Naive thymus-derived CD4-positive, alpha-beta T cell (primary cell): ENCODE measurements at regions not wholly inside any gene's neighbourhood (a gene's known extent, or its start where the extent isn't known, plus 50 kb on each side); places are given as distances from the start of the nearest gene placed in this dataset.

Experiments
- ATAC-seq: fragments of 150-1000 bp; cut with Tn5 transposase; 2 replicates; pipeline ENCODE4 v1.10.0; 2021; ENCODE audit warnings: mild to moderate bottlenecking, moderate library complexity
- CTCF ChIA-PET: fragments of 350-600 bp; sonication (Branson Sonifier 250); formaldehyde crosslinking; loops from one replicate; lab custom pipeline; 2021; ENCODE audit warnings: antibody characterized with exemption; lab: Charles Lee
- POLR2A ChIA-PET: fragments of 350-600 bp; sonication (Branson Sonifier 250); formaldehyde crosslinking; loops from one replicate; lab custom pipeline; 2021; ENCODE audit warnings: antibody characterized with exemption, inconsistent platforms; lab: Charles Lee
- DNase-seq, 9 donors: peaks; one replicate each; pipeline versions ENCODE4 v3.0.0 to v3.0.0-alpha.2; 2020 to 2022; ENCODE audit warnings: mixed read lengths in 1 of 9
- H3K27ac ChIP-seq: one replicate; pipeline ENCODE4 v1.7.0; 2013; ENCODE audit warnings: mild to moderate bottlenecking, low read depth, low read length, moderate library complexity
- H3K27me3 ChIP-seq, 2 donors: one replicate each; pipeline ENCODE4 v1.7.0; 2013; ENCODE audit warnings: low read length in 2 of 2, mild to moderate bottlenecking in 2 of 2, moderate library complexity in 2 of 2; ENCODE audit not compliant: control insufficient read depth in 2 of 2, insufficient read depth in 2 of 2
- H3K36me3 ChIP-seq, 3 experiments: 1 replicate in 2 of 3; 2 replicates in 1 of 3; pipeline ENCODE4 v1.7.0; 2013; ENCODE audit warnings: low read length in 3 of 3, mild to moderate bottlenecking in 3 of 3, moderate library complexity in 1 of 3; ENCODE audit not compliant: insufficient read depth in 3 of 3, control insufficient read depth in 2 of 3
- H3K4me1 ChIP-seq, 2 donors: one replicate each; pipeline ENCODE4 v1.7.0; 2013; ENCODE audit warnings: low read length in 2 of 2, mild to moderate bottlenecking in 2 of 2, moderate library complexity in 1 of 2; ENCODE audit not compliant: control insufficient read depth in 2 of 2, insufficient read depth in 2 of 2
- H3K4me3 ChIP-seq: 2 replicates; pipeline ENCODE4 v1.7.0; 2013; ENCODE audit warnings: mild to moderate bottlenecking, low read length
- H3K9me3 ChIP-seq, 3 experiments: 1 replicate in 2 of 3; 2 replicates in 1 of 3; pipeline ENCODE4 v1.7.0; 2013; ENCODE audit warnings: low read length in 3 of 3; ENCODE audit not compliant: control insufficient read depth in 2 of 3
- H3K27ac Mint-ChIP-seq, 9 donors: one replicate each; pipeline ENCODE4 v1.8.0; 2020 to 2022; ENCODE audit warnings: mixed read lengths in 9 of 9, mild to moderate bottlenecking in 8 of 9, moderate library complexity in 5 of 9, inconsistent platforms in 2 of 9
- H3K27me3 Mint-ChIP-seq, 5 donors: one replicate each; pipeline ENCODE4 v1.8.0; 2021 to 2022; ENCODE audit warnings: mixed read lengths in 5 of 5, mild to moderate bottlenecking in 1 of 5
- H3K36me3 Mint-ChIP-seq, 5 donors: one replicate each; pipeline ENCODE4 v1.8.0; 2020 to 2022; ENCODE audit warnings: mixed read lengths in 5 of 5, mild to moderate bottlenecking in 3 of 5, inconsistent platforms in 1 of 5
- H3K4me1 Mint-ChIP-seq, 7 donors: one replicate each; pipeline ENCODE4 v1.8.0; 2020 to 2022; ENCODE audit warnings: mixed read lengths in 7 of 7, mild to moderate bottlenecking in 3 of 7, inconsistent platforms in 1 of 7
- H3K4me3 Mint-ChIP-seq, 10 donors: one replicate each; pipeline ENCODE4 v1.8.0; 2020 to 2022; ENCODE audit warnings: mild to moderate bottlenecking in 10 of 10, mixed read lengths in 10 of 10, moderate library complexity in 6 of 10, inconsistent platforms in 2 of 10
- H3K9me3 Mint-ChIP-seq, 11 donors: one replicate each; pipeline ENCODE4 v1.8.0; 2020 to 2022; ENCODE audit warnings: mixed read lengths in 11 of 11, mild to moderate bottlenecking in 4 of 11, inconsistent platforms in 1 of 11, moderate library complexity in 1 of 11
- intact Hi-C, 2 donors: fragments of 100-400 bp; cut with micrococcal nuclease; formaldehyde crosslinking; loops; one replicate each; pipeline ENCODE4 v1.15.1; 2023

DNA sequence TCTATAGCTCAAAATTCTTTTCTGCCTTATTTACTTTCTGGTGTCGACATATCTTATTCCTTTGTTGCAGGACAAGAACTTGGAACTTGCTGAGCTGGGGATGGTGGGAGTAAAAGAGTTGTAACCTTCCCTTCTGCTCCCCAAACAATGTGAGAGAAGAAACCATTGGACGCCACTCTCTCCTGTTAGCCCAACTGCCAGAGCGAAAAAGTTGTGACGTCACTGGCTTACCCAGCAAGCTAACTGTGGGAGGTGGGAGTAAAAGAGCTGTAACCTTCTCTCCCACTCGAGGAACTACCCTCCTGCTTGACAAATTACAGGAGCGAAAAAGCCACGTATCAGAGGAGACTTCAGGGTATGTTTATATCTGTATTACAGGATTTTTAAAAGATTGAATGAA lies 90.0 kb upstream of the PCDH10 start:
- no peaks in the 10 kb centered on the region for H3K9me3 ChIP-seq
- H3K36me3 ChIP-seq: no peaks in the 10 kb centered on the region
- Mint-ChIP-seq H3K27ac (no peak overlapping the region), H3K27me3 (no peaks in the 10 kb centered on the region), H3K36me3 (no peaks in the 10 kb centered on the region), H3K9me3 (peaks cover 0 to 5% (median 0%) of the 10 kb centered on the region in 11 donors), H3K4me1 (no peaks in the 10 kb centered on the region), H3K4me3 (no peak overlapping the region)
- no peak overlapping the region for H3K4me3 ChIP-seq
- ChIA-PET CTCF (interaction anchor here (0.7 kb wide), 1 partner anchor 9 kb away, joined by 3 read pairs; no protein-coding TSS in a partner anchor), POLR2A (no interaction called here)
- intact Hi-C loops: no loop called here
- DNase-seq: no peak
- ATAC-seq: no peak
- H3K27me3 ChIP-seq: no peaks in the 10 kb centered on the region
- no peaks in the 10 kb centered on the region for H3K4me1 ChIP-seq
- no peak overlapping the region for H3K27ac ChIP-seq

DNA sequence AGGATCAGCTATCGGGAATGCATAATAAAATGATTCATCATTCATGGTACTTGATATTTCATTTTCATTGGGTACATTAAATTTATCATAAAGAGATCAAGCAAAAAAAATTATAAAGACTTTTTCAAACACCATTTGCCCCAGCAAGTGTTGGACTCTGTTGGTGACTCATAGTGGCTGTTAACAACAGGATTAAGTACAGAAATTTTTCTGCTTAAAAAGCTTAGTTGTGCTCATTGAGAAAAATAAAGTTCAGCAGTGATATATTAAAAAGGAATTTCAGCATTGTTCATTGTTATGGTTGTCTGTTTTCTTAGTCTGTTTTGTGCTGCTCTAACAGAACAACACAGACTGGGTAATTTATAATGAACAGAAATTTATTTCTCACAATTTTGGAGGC lies 86.2 kb upstream of the PCDH10 start:
- intact Hi-C loops: no loop called here
- no peaks in the 10 kb centered on the region for H3K36me3 ChIP-seq
- Mint-ChIP-seq H3K36me3 (no peaks in the 10 kb centered on the region), H3K4me1 (no peaks in the 10 kb centered on the region), H3K4me3 (no peak overlapping the region), H3K27me3 (no peaks in the 10 kb centered on the region), H3K27ac (no peak overlapping the region), H3K9me3 (peaks cover under 1 to 15% (median 6%) of the 10 kb centered on the region in 11 donors)
- no peak overlapping the region for H3K27ac ChIP-seq
- H3K4me1 ChIP-seq: no peaks in the 10 kb centered on the region
- ATAC-seq: no peak
- no peak overlapping the region for H3K4me3 ChIP-seq
- ChIA-PET POLR2A (no interaction called here), CTCF (no interaction called here)
- no peak for DNase-seq
- H3K9me3 ChIP-seq: peaks cover 0 to 7% (median 0%) of the 10 kb centered on the region in 3 experiments
- no peaks in the 10 kb centered on the region for H3K27me3 ChIP-seq

DNA sequence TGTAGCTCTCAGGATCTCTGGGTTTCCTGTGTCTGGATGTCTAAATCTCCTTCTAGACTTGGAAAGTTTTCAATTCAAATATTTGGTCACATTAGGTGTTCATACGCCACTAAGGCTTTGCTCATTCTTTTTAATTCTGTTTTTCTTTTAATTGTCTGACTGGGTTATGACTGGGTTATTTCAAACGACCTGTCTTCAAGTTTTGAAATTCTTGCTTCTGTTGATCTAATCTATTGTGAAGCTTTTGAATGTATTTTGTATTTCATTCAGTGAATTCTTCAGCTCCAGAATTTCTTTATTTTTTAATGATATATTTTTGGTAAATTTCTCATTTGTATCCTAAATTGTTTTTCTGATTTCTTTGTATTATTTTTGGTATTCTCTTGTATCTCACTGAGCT lies 81.0 kb upstream of the PCDH10 start:
- Histone ChIP-seq H3K4me3 (no peak overlapping the region), H3K9me3 (peaks cover 0 to 18% (median 0%) of the 10 kb centered on the region in 3 experiments), H3K27me3 (no peaks in the 10 kb centered on the region), H3K4me1 (no peaks in the 10 kb centered on the region), H3K36me3 (no peaks in the 10 kb centered on the region), H3K27ac (no peak overlapping the region)
- H3K4me3 Mint-ChIP-seq: no peak overlapping the region
- ChIA-PET CTCF (interaction anchor here (0.6 kb wide), 1 partner anchor 9 kb away, joined by 3 read pairs; no protein-coding TSS in a partner anchor), POLR2A (no interaction called here)
- ATAC-seq: no peak
- peaks cover 7 to 48% (median 19%) of the 10 kb centered on the region in 11 donors for H3K9me3 Mint-ChIP-seq
- peaks cover 0 to 4% (median 0%) of the 10 kb centered on the region in 5 donors for H3K36me3 Mint-ChIP-seq
- no peak for DNase-seq
- intact Hi-C loops: no loop called here
- H3K27me3 Mint-ChIP-seq: no peaks in the 10 kb centered on the region
- no peak overlapping the region for H3K27ac Mint-ChIP-seq
- no peaks in the 10 kb centered on the region for H3K4me1 Mint-ChIP-seq

DNA sequence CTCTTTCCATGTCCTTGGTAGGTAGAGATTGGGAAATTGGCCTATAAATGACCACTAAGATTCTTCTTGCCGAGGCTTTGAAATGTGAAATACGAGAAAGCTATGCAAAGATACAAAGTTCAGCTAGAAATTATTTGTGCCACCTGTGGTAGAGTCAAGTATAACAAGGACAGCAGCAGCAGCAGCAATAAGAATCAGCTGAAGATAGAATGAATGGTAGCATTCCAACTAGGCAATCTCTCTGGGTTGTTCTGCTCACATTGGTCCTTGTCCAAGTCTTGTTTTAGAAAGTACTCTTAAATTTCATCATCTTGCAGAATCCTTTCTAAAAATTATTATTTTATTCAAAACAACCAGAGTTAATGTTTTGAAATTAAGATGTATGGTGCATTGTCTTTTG lies 67.8 kb upstream of the PCDH10 start:
- ChIA-PET CTCF (no interaction called here), POLR2A (no interaction called here)
- H3K4me3 ChIP-seq: no peak overlapping the region
- no peaks in the 10 kb centered on the region for H3K36me3 ChIP-seq
- DNase-seq (no peak), ATAC-seq (no peak)
- H3K4me1 ChIP-seq: no peaks in the 10 kb centered on the region
- peaks cover 0 to 13% (median 7%) of the 10 kb centered on the region in 11 donors for H3K9me3 Mint-ChIP-seq
- H3K27me3 ChIP-seq: no peaks in the 10 kb centered on the region
- H3K27ac ChIP-seq: no peak overlapping the region
- no peak overlapping the region for H3K27ac Mint-ChIP-seq
- intact Hi-C loops: no loop called here
- no peaks in the 10 kb centered on the region for H3K9me3 ChIP-seq
- no peak overlapping the region for H3K4me3 Mint-ChIP-seq
- peaks cover 0 to 4% (median 0%) of the 10 kb centered on the region in 5 donors for H3K36me3 Mint-ChIP-seq
- no peaks in the 10 kb centered on the region for H3K27me3 Mint-ChIP-seq
- H3K4me1 Mint-ChIP-seq: no peaks in the 10 kb centered on the region

DNA sequence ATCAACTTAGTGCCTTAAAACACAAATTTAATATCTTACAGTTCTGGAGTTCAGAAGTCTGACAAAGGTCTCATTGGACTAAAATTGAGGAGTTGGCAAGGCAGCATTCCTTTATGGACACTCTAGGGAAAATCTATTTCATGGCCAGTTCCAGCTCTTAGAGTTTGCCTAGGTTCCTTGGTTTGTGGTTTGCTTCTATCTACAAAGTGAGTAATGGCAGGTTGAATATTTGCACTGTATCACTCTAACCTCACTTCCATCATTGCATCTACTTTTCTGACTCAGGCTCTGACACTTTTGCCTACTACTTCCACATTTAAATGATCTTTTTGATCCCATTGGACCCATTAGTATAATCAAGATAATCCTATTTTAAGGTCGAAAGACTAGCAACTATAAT lies 64.7 kb upstream of the PCDH10 start:
- intact Hi-C loops: no loop called here
- no peaks in the 10 kb centered on the region for H3K4me1 ChIP-seq
- Mint-ChIP-seq H3K9me3 (peaks cover 0 to 7% (median 0%) of the 10 kb centered on the region in 11 donors), H3K27me3 (no peaks in the 10 kb centered on the region), H3K27ac (no peak overlapping the region), H3K4me1 (no peaks in the 10 kb centered on the region), H3K36me3 (no peaks in the 10 kb centered on the region), H3K4me3 (no peak overlapping the region)
- no peaks in the 10 kb centered on the region for H3K36me3 ChIP-seq
- no peak overlapping the region for H3K4me3 ChIP-seq
- DNase-seq (no peak), ATAC-seq (no peak)
- H3K9me3 ChIP-seq: no peaks in the 10 kb centered on the region
- ChIA-PET POLR2A (no interaction called here), CTCF (no interaction called here)
- no peaks in the 10 kb centered on the region for H3K27me3 ChIP-seq
- H3K27ac ChIP-seq: no peak overlapping the region

DNA sequence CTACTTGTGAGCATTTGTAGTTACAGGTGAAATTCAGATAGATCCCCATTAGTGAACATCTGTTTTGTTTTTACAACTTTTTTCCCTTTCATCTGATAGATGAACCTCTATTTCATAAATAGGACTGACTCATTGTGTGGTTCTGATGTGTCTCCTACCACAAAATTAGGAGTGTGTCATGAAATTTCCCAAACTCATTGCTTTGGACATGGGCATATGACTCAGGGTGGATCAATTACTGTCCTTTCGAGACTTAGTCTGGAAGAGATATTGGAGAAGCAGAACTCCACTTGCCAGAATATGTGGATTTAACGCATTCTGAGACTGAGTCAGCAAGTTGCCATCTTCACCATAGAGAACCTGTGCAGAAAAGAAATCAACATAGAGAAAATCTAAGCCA lies 53.5 kb upstream of the PCDH10 start:
- no peak overlapping the region for H3K27ac ChIP-seq
- H3K36me3 ChIP-seq: no peaks in the 10 kb centered on the region
- no peak overlapping the region for H3K27ac Mint-ChIP-seq
- ATAC-seq (no peak), DNase-seq (no peak)
- H3K4me1 ChIP-seq: no peaks in the 10 kb centered on the region
- peaks cover 0 to 6% (median 0%) of the 10 kb centered on the region in 11 donors for H3K9me3 Mint-ChIP-seq
- no peak overlapping the region for H3K4me3 ChIP-seq
- no peaks in the 10 kb centered on the region for H3K4me1 Mint-ChIP-seq
- H3K27me3 Mint-ChIP-seq: no peaks in the 10 kb centered on the region
- H3K9me3 ChIP-seq: no peaks in the 10 kb centered on the region
- H3K36me3 Mint-ChIP-seq: no peaks in the 10 kb centered on the region
- H3K4me3 Mint-ChIP-seq: no peak overlapping the region
- POLR2A ChIA-PET: no interaction called here
- no peaks in the 10 kb centered on the region for H3K27me3 ChIP-seq
- CTCF ChIA-PET: no interaction called here
- intact Hi-C loops: no loop called here

DNA sequence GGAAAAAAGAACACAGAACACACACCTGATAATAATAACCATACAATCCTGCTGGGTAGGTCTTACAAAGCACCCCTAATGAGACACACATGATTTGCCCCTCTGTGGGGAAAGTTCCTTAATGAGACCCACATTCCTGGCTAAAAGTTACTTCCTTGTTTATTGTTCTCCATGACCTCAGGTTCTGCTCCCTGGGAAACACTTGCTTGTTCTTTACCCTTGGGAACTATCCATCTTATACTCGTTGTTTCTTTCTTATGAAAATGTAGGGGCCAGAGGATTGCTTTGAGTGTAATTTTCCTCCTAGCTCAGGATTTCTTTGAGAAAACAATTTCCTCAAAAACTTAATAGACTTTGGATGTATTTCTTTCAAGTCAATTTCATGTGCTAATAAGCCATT lies 52.1 kb upstream of the PCDH10 start:
- intact Hi-C loops: no loop called here
- Histone ChIP-seq H3K27me3 (no peaks in the 10 kb centered on the region), H3K9me3 (no peaks in the 10 kb centered on the region), H3K4me3 (no peak overlapping the region), H3K36me3 (no peaks in the 10 kb centered on the region), H3K4me1 (no peaks in the 10 kb centered on the region), H3K27ac (no peak overlapping the region)
- no peak overlapping the region for H3K4me3 Mint-ChIP-seq
- DNase-seq (no peak), ATAC-seq (no peak)
- peaks cover 0 to 6% (median 0%) of the 10 kb centered on the region in 11 donors for H3K9me3 Mint-ChIP-seq
- ChIA-PET CTCF (no interaction called here), POLR2A (no interaction called here)
- H3K27me3 Mint-ChIP-seq: no peaks in the 10 kb centered on the region
- H3K27ac Mint-ChIP-seq: no peak overlapping the region
- H3K36me3 Mint-ChIP-seq: no peaks in the 10 kb centered on the region
- H3K4me1 Mint-ChIP-seq: no peaks in the 10 kb centered on the region
